OCI-LY1 (cell line): ENCODE measurements at regions not wholly inside any gene's neighbourhood (a gene's known extent, or its start where the extent isn't known, plus 50 kb on each side); places are given as distances from the start of the nearest gene placed in this dataset.

Experiments used
- CTCF ChIP-seq: fragments of 200-600 bp; sonication (generic), shearing (Covaris generic); IDR thresholded peaks from 2 replicates; pipeline ENCODE4 v1.5.1; 2017; ENCODE audit warnings: mild to moderate bottlenecking, antibody characterized with exemption, low read length, moderate library complexity, mixed read lengths
- EZH2 ChIP-seq: fragments of 200-600 bp; sonication (generic), shearing (Covaris generic); IDR thresholded peaks from 2 replicates; pipeline ENCODE4 v1.8.0; 2017; ENCODE audit warnings: borderline replicate concordance, mixed run types, mild to moderate bottlenecking, antibody characterized with exemption, low read length, moderate library complexity, mixed read lengths

- TF ChIP-seq CTCF (no peak), EZH2 (no peak)
Observed at GRCh38 chr3:148090156-148090555, 607.5 kb upstream of the AGTR1 start.
